SU-DHL-6 (cell line): ENCODE measurements at regions not wholly inside any gene's neighbourhood (a gene's known extent, or its start where the extent isn't known, plus 50 kb on each side); places are given as distances from the start of the nearest gene placed in this dataset.

Source experiments
- H2AFZ ChIP-seq: fragments of 200-600 bp; sonication (generic); 2 replicates; pipeline ENCODE4 v1.6.1; 2014; ENCODE audit warnings: low read depth, mild to moderate bottlenecking, moderate library complexity, mixed read lengths, antibody characterized with exemption, low read length; ENCODE audit not compliant: severe bottlenecking
- H3F3A ChIP-seq: fragments of 200-600 bp; shearing (Covaris generic); 2 replicates; pipeline ENCODE4 v1.6.0; 2016; ENCODE audit warnings: antibody characterized with exemption, mild to moderate bottlenecking; ENCODE audit not compliant: insufficient read depth
- H3K27ac ChIP-seq: fragments of 200-600 bp; sonication (generic); 2 replicates; pipeline ENCODE4 v1.5.1; 2016; ENCODE audit warnings: low read depth, mild to moderate bottlenecking, low read length, moderate library complexity, mixed read lengths
- H3K27me3 ChIP-seq: fragments of 200-600 bp; sonication (generic), shearing (Covaris generic); 2 replicates; pipeline ENCODE4 v1.6.0; 2014; ENCODE audit warnings: mild to moderate bottlenecking, low read length
- H3K36me3 ChIP-seq: fragments of 200-600 bp; sonication (generic); 2 replicates; pipeline ENCODE4 v1.6.1; 2014; ENCODE audit warnings: mild to moderate bottlenecking, low read length, mixed read lengths
- H3K4me2 ChIP-seq: fragments of 300-600, 200-600 bp; shearing (Covaris generic), sonication (generic); 2 replicates; pipeline ENCODE4 v1.6.0; 2014; ENCODE audit warnings: low read length, low read depth, mild to moderate bottlenecking; ENCODE audit not compliant: poor library complexity, severe bottlenecking
- H3K4me3 ChIP-seq: fragments of 200-600 bp; sonication (generic); 2 replicates; pipeline ENCODE4 v1.5.1; 2014; ENCODE audit warnings: antibody characterized with exemption, low read length, mild to moderate bottlenecking, mixed read lengths; ENCODE audit not compliant: insufficient read depth, poor library complexity, severe bottlenecking
- H3K79me2 ChIP-seq: fragments of 200-600 bp; sonication (generic); 2 replicates; pipeline ENCODE4 v1.6.1; 2014; ENCODE audit warnings: mild to moderate bottlenecking, low read length, moderate library complexity; ENCODE audit not compliant: insufficient read depth
- H3K9ac ChIP-seq: fragments of 200-600 bp; sonication (generic); 2 replicates; pipeline ENCODE4 v1.7.0; 2014; ENCODE audit warnings: mild to moderate bottlenecking, low read length
- H3K9me2 ChIP-seq: fragments of 200-600 bp; sonication (generic); replicated peaks from 2 replicates; pipeline ENCODE4 v1.6.1; 2014; ENCODE audit warnings: low read length; ENCODE audit not compliant: insufficient read depth
- H3K9me3 ChIP-seq: fragments of 200-600 bp; sonication (generic); 2 replicates; pipeline ENCODE4 v1.6.1; 2014; ENCODE audit warnings: low read length, mixed read lengths; ENCODE audit not compliant: insufficient read depth
- H4K20me1 ChIP-seq: fragments of 200-600 bp; sonication (generic); 2 replicates; pipeline ENCODE4 v1.6.1; 2014; ENCODE audit warnings: low read depth, mild to moderate bottlenecking, antibody characterized with exemption, low read length, moderate library complexity, mixed read lengths
- CTCF ChIP-seq: fragments of 200-600 bp; sonication (generic); IDR thresholded peaks from one replicate; pipeline ENCODE4 v1.5.1; 2017; ENCODE audit warnings: antibody characterized with exemption, mild to moderate bottlenecking, low read length, moderate library complexity; ENCODE audit not compliant: insufficient read depth, poor library complexity, severe bottlenecking
- EZH2phosphoT487 ChIP-seq: fragments of 200-600 bp; sonication (generic), shearing (Covaris generic); conservative IDR thresholded peaks from 2 replicates; pipeline ENCODE4 v1.6.1; 2018; ENCODE audit warnings: mild to moderate bottlenecking, antibody characterized with exemption, low read length, moderate library complexity, mixed read lengths

GRCh38 chr4:4643306-4643705, 101.5 kb upstream of the STX18 start:
- H3K9me3 ChIP-seq, result no peaks in the 10 kb centered on the region
- no peak overlapping the region for H3K4me2 ChIP-seq
- H3K4me3 ChIP-seq, result no peak overlapping the region
- no peaks in the 10 kb centered on the region for H3K36me3 ChIP-seq
- no peak overlapping the region for H3K9ac ChIP-seq
- H3K9me2 ChIP-seq, result no peaks in the 10 kb centered on the region
- no peak overlapping the region for H2AFZ ChIP-seq
- no peaks in the 10 kb centered on the region for H3F3A ChIP-seq
- TF ChIP-seq CTCF (no peak), EZH2phosphoT487 (no peak)
- H3K27me3 ChIP-seq, result no peaks in the 10 kb centered on the region
- no peaks in the 10 kb centered on the region for H3K79me2 ChIP-seq
- no peak overlapping the region for H3K27ac ChIP-seq
- no peaks in the 10 kb centered on the region for H4K20me1 ChIP-seq

- no peak overlapping the region for H3K4me2 ChIP-seq
- no peaks in the 10 kb centered on the region for H3K36me3 ChIP-seq
- no peaks in the 10 kb centered on the region for H3F3A ChIP-seq
- H4K20me1 ChIP-seq, result no peaks in the 10 kb centered on the region
- H2AFZ ChIP-seq, result no peak overlapping the region
- no peaks in the 10 kb centered on the region for H3K9me3 ChIP-seq
- no peaks in the 10 kb centered on the region for H3K9me2 ChIP-seq
- no peak overlapping the region for H3K27ac ChIP-seq
- H3K9ac ChIP-seq, result no peak overlapping the region
- no peak for TF ChIP-seq CTCF
- no peak for TF ChIP-seq EZH2phosphoT487
- no peaks in the 10 kb centered on the region for H3K27me3 ChIP-seq
- no peaks in the 10 kb centered on the region for H3K79me2 ChIP-seq
- no peak overlapping the region for H3K4me3 ChIP-seq
Observed at GRCh38 chr4:4642496-4643000, 100.7 kb upstream of the STX18 start.

GRCh38 chr4:4641661-4642495, 100.0 kb upstream of the STX18 start:
- Histone ChIP-seq H2AFZ (no peak overlapping the region), H4K20me1 (no peaks in the 10 kb centered on the region), H3K79me2 (no peaks in the 10 kb centered on the region), H3K9me2 (no peaks in the 10 kb centered on the region), H3K9ac (no peak overlapping the region), H3K4me2 (no peak overlapping the region), H3K4me3 (no peak overlapping the region), H3K9me3 (no peaks in the 10 kb centered on the region), H3K27me3 (no peaks in the 10 kb centered on the region), H3K27ac (no peak overlapping the region), H3F3A (no peaks in the 10 kb centered on the region), H3K36me3 (no peaks in the 10 kb centered on the region)
- TF ChIP-seq CTCF, result no peak
- no peak for TF ChIP-seq EZH2phosphoT487
